Ascending aorta (tissue), 2 donors: ENCODE measurements at regions not wholly inside any gene's neighbourhood (a gene's known extent, or its start where the extent isn't known, plus 50 kb on each side); places are given as distances from the start of the nearest gene placed in this dataset.

Experiments
- DNase-seq, 2 donors: peaks; one replicate each; pipeline ENCODE4 v3.0.0-alpha.2; 2019; ENCODE audit warnings: low spot score in 2 of 2
- H3K27ac ChIP-seq, 2 donors: fragments of 200-600 bp; sonication (generic); one replicate each; pipeline ENCODE4 v1.5.1; 2016 to 2017; ENCODE audit warnings: mild to moderate bottlenecking in 1 of 2
- H3K27me3 ChIP-seq: fragments of 200-600 bp; sonication (generic); one replicate; pipeline ENCODE4 v1.5.1; 2017
- H3K36me3 ChIP-seq, 2 donors: fragments of 200-600 bp; sonication (generic); one replicate each; pipeline ENCODE4 v1.5.1; 2016
- H3K4me1 ChIP-seq, 2 donors: fragments of 200-600 bp; sonication (generic); one replicate each; pipeline ENCODE4 v1.5.1; 2016 to 2017; ENCODE audit warnings: mild to moderate bottlenecking in 1 of 2
- H3K4me3 ChIP-seq, 2 donors: fragments of 200-600 bp; sonication (generic); one replicate each; pipeline ENCODE4 v1.5.1; 2016 to 2017; ENCODE audit warnings: mild to moderate bottlenecking in 1 of 2
- H3K9me3 ChIP-seq, 2 donors: fragments of 200-600 bp; sonication (generic); one replicate each; pipeline ENCODE4 v1.5.1; 2016
- intact Hi-C: fragments of 100-400 bp; cut with DNase I; formaldehyde crosslinking; loops from one replicate; pipeline ENCODE4 v1.15.1; 2023
- TF ChIP-seq, protein P1 (sequence below), 3 experiments: fragments of 200-600 bp in 2 of 3; fragments of 450-650 bp in 1 of 3; sonication (generic) in 2 of 3; IDR thresholded peaks; one replicate each; pipeline ENCODE4 v1.5.1; 2016 to 2019; ENCODE audit warnings: antibody characterized with exemption in 3 of 3, mild to moderate bottlenecking in 1 of 3, moderate library complexity in 1 of 3

DNA sequence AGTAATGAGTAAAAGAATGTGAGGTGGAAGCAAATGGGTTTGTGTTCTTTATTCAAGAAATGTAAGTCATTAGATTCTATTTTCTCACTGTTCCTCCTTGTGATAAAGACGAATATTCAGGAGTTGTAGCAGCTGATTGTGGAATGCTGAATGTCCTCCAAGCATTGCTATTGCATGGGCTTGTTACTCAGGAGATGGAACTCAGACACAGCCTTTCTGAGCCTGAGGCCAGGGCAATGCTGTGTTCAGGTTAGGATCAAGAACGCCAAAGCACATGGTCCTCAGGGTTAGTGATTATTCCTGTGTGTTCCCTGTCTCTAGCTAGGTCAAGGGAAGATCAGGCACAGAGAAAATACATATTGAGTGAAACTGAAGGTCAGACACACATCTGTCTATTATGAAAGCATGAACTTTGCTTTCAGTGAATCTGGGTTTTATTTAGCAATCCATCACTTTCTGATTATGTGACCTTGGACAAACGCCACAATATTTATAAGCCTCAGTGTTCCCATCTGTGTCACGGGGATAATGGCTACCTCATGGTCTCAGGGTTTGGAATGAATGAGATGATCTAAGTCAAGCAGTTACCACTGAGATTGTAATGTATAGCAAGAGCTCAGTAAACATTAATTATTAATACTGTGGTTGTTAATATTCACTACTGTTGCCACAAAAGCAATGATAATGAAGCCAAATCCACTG, 426.8 kb upstream of the DYNLRB2 start:
- Histone ChIP-seq H3K27me3 (no peaks in the 10 kb centered on the region), H3K4me1 (no peaks in the 10 kb centered on the region), H3K27ac (no peak overlapping the region), H3K9me3 (no peaks in the 10 kb centered on the region), H3K4me3 (no peak overlapping the region), H3K36me3 (no peaks in the 10 kb centered on the region)
- DNase-seq = no peak
- TF ChIP-seq, protein P1, sequence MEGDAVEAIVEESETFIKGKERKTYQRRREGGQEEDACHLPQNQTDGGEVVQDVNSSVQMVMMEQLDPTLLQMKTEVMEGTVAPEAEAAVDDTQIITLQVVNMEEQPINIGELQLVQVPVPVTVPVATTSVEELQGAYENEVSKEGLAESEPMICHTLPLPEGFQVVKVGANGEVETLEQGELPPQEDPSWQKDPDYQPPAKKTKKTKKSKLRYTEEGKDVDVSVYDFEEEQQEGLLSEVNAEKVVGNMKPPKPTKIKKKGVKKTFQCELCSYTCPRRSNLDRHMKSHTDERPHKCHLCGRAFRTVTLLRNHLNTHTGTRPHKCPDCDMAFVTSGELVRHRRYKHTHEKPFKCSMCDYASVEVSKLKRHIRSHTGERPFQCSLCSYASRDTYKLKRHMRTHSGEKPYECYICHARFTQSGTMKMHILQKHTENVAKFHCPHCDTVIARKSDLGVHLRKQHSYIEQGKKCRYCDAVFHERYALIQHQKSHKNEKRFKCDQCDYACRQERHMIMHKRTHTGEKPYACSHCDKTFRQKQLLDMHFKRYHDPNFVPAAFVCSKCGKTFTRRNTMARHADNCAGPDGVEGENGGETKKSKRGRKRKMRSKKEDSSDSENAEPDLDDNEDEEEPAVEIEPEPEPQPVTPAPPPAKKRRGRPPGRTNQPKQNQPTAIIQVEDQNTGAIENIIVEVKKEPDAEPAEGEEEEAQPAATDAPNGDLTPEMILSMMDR (IDR thresholded peaks at IDR 0.05) = no peak
- intact Hi-C loops = no loop called here

DNA sequence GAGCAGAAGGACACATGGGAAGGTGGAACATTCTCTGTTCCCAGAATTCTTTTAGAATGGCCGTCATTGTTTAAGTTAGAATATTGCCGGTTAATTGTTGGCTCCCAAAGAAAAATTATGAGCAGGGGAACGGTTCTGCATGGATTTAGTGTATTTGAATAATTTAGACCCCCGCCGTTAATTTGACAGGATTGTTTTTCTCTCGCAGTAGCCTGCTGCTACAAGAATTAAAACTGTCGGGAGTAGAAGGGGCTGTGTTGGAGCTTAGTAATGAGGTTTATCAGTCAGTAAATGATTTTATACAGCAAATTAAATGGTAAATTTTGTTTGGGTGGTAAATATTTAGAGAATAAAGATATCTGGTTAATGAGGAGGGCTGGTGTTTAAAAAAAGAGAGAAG, 431.2 kb upstream of the DYNLRB2 start:
- Histone ChIP-seq H3K9me3 (no peaks in the 10 kb centered on the region), H3K36me3 (no peaks in the 10 kb centered on the region), H3K27me3 (no peaks in the 10 kb centered on the region), H3K4me1 (no peaks in the 10 kb centered on the region), H3K27ac (no peak overlapping the region), H3K4me3 (no peak overlapping the region)
- DNase-seq = no peak
- TF ChIP-seq, protein P1 (IDR thresholded peaks at IDR 0.05) = no peak
- intact Hi-C loops = no loop called here

DNA sequence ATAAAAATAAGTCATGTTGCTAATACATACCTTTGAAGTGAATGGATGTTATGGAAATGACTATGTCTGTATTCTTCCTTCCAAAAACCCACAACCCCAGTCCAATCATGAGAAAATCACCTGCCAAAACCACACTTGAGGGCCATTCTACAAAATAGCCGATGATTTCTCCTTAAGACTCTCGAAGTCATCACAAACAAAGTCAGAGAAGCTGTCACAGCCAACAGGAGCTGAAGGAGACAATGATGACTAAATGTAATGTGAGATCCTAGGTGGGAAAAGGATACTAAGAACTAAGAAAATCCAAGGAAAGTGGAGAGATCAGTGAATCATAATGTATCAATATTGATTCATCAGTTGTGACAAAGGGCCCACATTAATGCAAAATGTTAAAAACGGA, 432.9 kb upstream of the DYNLRB2 start:
- no peak for DNase-seq
- H3K36me3 ChIP-seq = no peaks in the 10 kb centered on the region
- H3K4me1 ChIP-seq = no peaks in the 10 kb centered on the region
- H3K9me3 ChIP-seq = no peaks in the 10 kb centered on the region
- intact Hi-C loops = no loop called here
- H3K27me3 ChIP-seq = no peaks in the 10 kb centered on the region
- TF ChIP-seq, protein P1 (IDR thresholded peaks at IDR 0.05) = no peak
- no peak overlapping the region for H3K27ac ChIP-seq
- no peak overlapping the region for H3K4me3 ChIP-seq

GRCh38 chr16:80105751-80106150, 435.0 kb upstream of the DYNLRB2 start:
- no peak overlapping the region for H3K4me3 ChIP-seq
- peaks cover 0 to 3% of the 10 kb centered on the region in 2 donors for H3K9me3 ChIP-seq
- H3K4me1 ChIP-seq = no peaks in the 10 kb centered on the region
- intact Hi-C loops = no loop called here
- no peaks in the 10 kb centered on the region for H3K27me3 ChIP-seq
- TF ChIP-seq, protein P1 (IDR thresholded peaks at IDR 0.05) = no peak
- H3K36me3 ChIP-seq = no peaks in the 10 kb centered on the region
- no peak overlapping the region for H3K27ac ChIP-seq
- no peak for DNase-seq

GRCh38 chr16:80105160-80105559, 435.6 kb upstream of the DYNLRB2 start:
- intact Hi-C loops = no loop called here
- H3K36me3 ChIP-seq = no peaks in the 10 kb centered on the region
- no peak overlapping the region for H3K4me3 ChIP-seq
- H3K9me3 ChIP-seq = peaks cover 0 to 3% of the 10 kb centered on the region in 2 donors
- no peaks in the 10 kb centered on the region for H3K4me1 ChIP-seq
- H3K27me3 ChIP-seq = no peaks in the 10 kb centered on the region
- TF ChIP-seq, protein P1 (IDR thresholded peaks at IDR 0.05) = no peak
- no peak for DNase-seq
- H3K27ac ChIP-seq = no peak overlapping the region

GRCh38 chr16:80104401-80104800, 436.4 kb upstream of the DYNLRB2 start:
- Histone ChIP-seq H3K4me3 (no peak overlapping the region), H3K27ac (no peak overlapping the region), H3K4me1 (no peaks in the 10 kb centered on the region), H3K36me3 (no peaks in the 10 kb centered on the region), H3K27me3 (no peaks in the 10 kb centered on the region), H3K9me3 (peaks cover 0 to 3% of the 10 kb centered on the region in 2 donors)
- intact Hi-C loops = no loop called here
- DNase-seq = no peak
- TF ChIP-seq, protein P1 (IDR thresholded peaks at IDR 0.05) = no peak
